K562 (cell line): ENCODE measurements at regions not wholly inside any gene's neighbourhood (a gene's known extent, or its start where the extent isn't known, plus 50 kb on each side); places are given as distances from the start of the nearest gene placed in this dataset.

Source experiments
- ATAC-seq: fragments of 200-7000 bp; cut with Tn5 transposase; 3 replicates; pipeline ENCODE4 v1.9.1; 2020; ENCODE audit warnings: moderate library complexity
- BruUV-seq: library from RNA; stranded (reverse); fragments of 400-500 nt; replicated peaks from 2 replicates; lab custom pipeline; 2021; lab: Mats Ljungman, UMichigan
- CTCF ChIA-PET: fragments of 300-600 bp; formaldehyde crosslinking; extraction: SDS; loops from one replicate; lab custom pipeline; 2021; ENCODE audit warnings: low intra/inter-chr PET ratio; lab: Yijun Ruan, JAX
- POLR2A ChIA-PET: fragments of 300-600, 350-650 bp; sonication (Branson Sonifier 250); formaldehyde crosslinking; extraction: SDS; loops from one replicate; lab custom pipeline; 2021; ENCODE audit warnings: antibody characterized with exemption, inconsistent platforms; lab: Yijun Ruan, JAX
- DNase-seq, 4 experiments: peaks; one replicate each; pipeline versions ENCODE4 v3.0.0 to v3.0.0-alpha.2; 2011 to 2018; ENCODE audit warnings: low spot score in 3 of 4, mixed read lengths in 3 of 4; ENCODE audit errors: extremely low read depth in 1 of 4
- FAIRE-seq: peaks from 2 replicates; lab custom pipeline; 2011; peaks lifted over from hg19 to GRCh38; lab: Jason Lieb, UNC
- H2AFZ ChIP-seq: 2 replicates; pipeline ENCODE4 v1.6.0; 2011; ENCODE audit warnings: low read depth, low read length, control low read depth, inconsistent platforms
- H3K27ac ChIP-seq: fragments of 200-600 bp; 3 replicates; pipeline ENCODE4 v1.8.0; 2011; ENCODE audit warnings: low read depth, mild to moderate bottlenecking, control low read depth, inconsistent platforms, low read length, moderate library complexity, mixed read lengths; ENCODE audit errors: extremely low read depth
- H3K27me3 ChIP-seq, 2 experiments: fragments of 300-600 bp in 1 of 2; 2 replicates in 1 of 2; 3 replicates in 1 of 2; pipeline versions ENCODE4 v1.6.0 to v1.8.0; 2011; ENCODE audit warnings: inconsistent platforms in 2 of 2, low read length in 2 of 2, mild to moderate bottlenecking in 1 of 2, mixed read lengths in 1 of 2, moderate library complexity in 1 of 2; ENCODE audit not compliant: control insufficient read depth in 2 of 2, insufficient read depth in 2 of 2
- H3K36me3 ChIP-seq: fragments of 300-600 bp; 3 replicates; pipeline ENCODE4 v1.8.0; 2011; ENCODE audit warnings: mild to moderate bottlenecking, low read length, inconsistent platforms; ENCODE audit not compliant: control insufficient read depth, insufficient read depth
- H3K4me1 ChIP-seq, 2 experiments: fragments of 200-600 bp in 1 of 2; replicated peaks in 1 of 2; 2 replicates in 1 of 2; 3 replicates in 1 of 2; pipeline versions ENCODE4 v1.5.1 to v1.8.0; 2011; ENCODE audit warnings: inconsistent platforms in 2 of 2, low read length in 2 of 2, mild to moderate bottlenecking in 1 of 2, mixed read lengths in 1 of 2, moderate library complexity in 1 of 2; ENCODE audit not compliant: control insufficient read depth in 2 of 2, insufficient read depth in 2 of 2
- H3K4me2 ChIP-seq: 2 replicates; pipeline ENCODE4 v1.6.1; 2011; ENCODE audit warnings: low read length, control low read depth, inconsistent platforms, mixed read lengths; ENCODE audit not compliant: insufficient read depth
- H3K4me3 ChIP-seq: fragments of 200-600 bp; sonication (generic), shearing (Covaris generic); 2 replicates; pipeline ENCODE4 v1.5.1; 2016; ENCODE audit warnings: control low read depth, inconsistent platforms
- H3K79me2 ChIP-seq: fragments of 200-600 bp; 3 replicates; pipeline ENCODE4 v1.8.0; 2011; ENCODE audit warnings: low read length, inconsistent platforms; ENCODE audit not compliant: control insufficient read depth, insufficient read depth
- H3K9ac ChIP-seq, 2 experiments: 2 replicates each; pipeline versions ENCODE4 v1.6.0 to v1.6.1; 2011; ENCODE audit warnings: low read depth in 2 of 2, low read length in 2 of 2, control low read depth in 1 of 2, inconsistent platforms in 1 of 2, mild to moderate bottlenecking in 1 of 2, mixed read lengths in 1 of 2; ENCODE audit not compliant: insufficient read depth in 1 of 2
- H3K9me1 ChIP-seq: one replicate; pipeline ENCODE4 v1.6.0; 2011; ENCODE audit warnings: inconsistent platforms, mild to moderate bottlenecking, low read length, moderate library complexity; ENCODE audit not compliant: control insufficient read depth, insufficient read depth
- H3K9me3 ChIP-seq: replicated peaks from 2 replicates; pipeline ENCODE4 v1.5.1; 2011; ENCODE audit warnings: low read depth, low read length, inconsistent platforms; ENCODE audit not compliant: control insufficient read depth, insufficient read depth
- H4K20me1 ChIP-seq: replicated peaks from 2 replicates; pipeline ENCODE4 v1.6.1; 2011; ENCODE audit warnings: low read length, inconsistent platforms, mixed read lengths; ENCODE audit not compliant: control insufficient read depth, insufficient read depth
- CBX1 ChIP-seq: sonication (generic); IDR thresholded peaks from 2 replicates; pipeline ENCODE4 v1.6.1; 2016; ENCODE audit warnings: antibody characterized with exemption, low read depth, mild to moderate bottlenecking
- CCNT2 ChIP-seq: IDR thresholded peaks from 2 replicates; pipeline ENCODE4 v1.6.1; 2011; ENCODE audit warnings: borderline replicate concordance, low read depth, mild to moderate bottlenecking, moderate library complexity, mixed read lengths, low read length; ENCODE audit not compliant: insufficient read length; ENCODE audit errors: extremely low read depth
- DDX20 ChIP-seq: fragments of 450-650 bp; IDR thresholded peaks from 2 replicates; pipeline ENCODE4 v1.6.1; 2016; ENCODE audit warnings: missing genetic modification characterization, low read depth, mild to moderate bottlenecking, missing compliant biosample characterization, moderate library complexity
- EGR1 ChIP-seq: fragments of 450-650 bp; conservative IDR thresholded peaks from 2 replicates; pipeline ENCODE4 v1.6.1; 2017; ENCODE audit warnings: mild to moderate bottlenecking
- EP400 ChIP-seq: fragments of 450-650 bp; IDR thresholded peaks from 2 replicates; pipeline ENCODE4 v1.6.1; 2017; ENCODE audit warnings: antibody characterized with exemption, mild to moderate bottlenecking, moderate library complexity
- GTF2E2 ChIP-seq: fragments of 200-800 bp; sonication (Bioruptor generic); IDR thresholded peaks from 2 replicates; pipeline ENCODE4 v1.6.1; 2016; ENCODE audit warnings: missing genetic modification characterization, missing compliant biosample characterization
- HINFP ChIP-seq: fragments of 450-650 bp; conservative IDR thresholded peaks from 2 replicates; pipeline ENCODE4 v1.6.1; 2016; ENCODE audit warnings: missing genetic modification characterization, low read depth, mild to moderate bottlenecking, control low read depth, missing compliant biosample characterization
- MYNN ChIP-seq, 2 experiments: sonication (generic); formaldehyde crosslinking in 1 of 2; IDR thresholded peaks; 2 replicates each; pipeline versions ENCODE4 v1.5.0 to v1.6.1; 2016 to 2020; ENCODE audit warnings: antibody characterized with exemption in 1 of 2, missing genetic modification reagents in 1 of 2
- NFYB ChIP-seq: IDR thresholded peaks from 2 replicates; pipeline ENCODE4 v1.6.1; 2011; ENCODE audit warnings: mild to moderate bottlenecking, moderate library complexity; ENCODE audit not compliant: insufficient read length; ENCODE audit errors: extremely low read depth
- NONO ChIP-seq, 2 experiments: fragments of 200-400 bp in 1 of 2; fragments of 450-650 bp in 1 of 2; formaldehyde crosslinking in 1 of 2; IDR thresholded peaks; 2 replicates each; pipeline ENCODE4 v1.6.1; 2017; ENCODE audit warnings: low read depth in 2 of 2, mild to moderate bottlenecking in 2 of 2, moderate library complexity in 2 of 2, low read length in 1 of 2
- PPARD ChIP-seq: fragments of 250-450 bp; sonication (Bioruptor Pico); IDR thresholded peaks from 2 replicates; pipeline ENCODE4 v1.8.0; 2022; ENCODE audit warnings: inconsistent platforms, mild to moderate bottlenecking, moderate library complexity
- RFX5 ChIP-seq: IDR thresholded peaks from 2 replicates; pipeline ENCODE4 v1.6.1; 2011; ENCODE audit warnings: low read depth, mild to moderate bottlenecking, improper control_type of control experiment, low read length
- SIN3A ChIP-seq, 2 experiments: fragments of 150-350 bp in 1 of 2; IDR thresholded peaks; 2 replicates each; pipeline ENCODE4 v1.6.1; 2011 to 2016; ENCODE audit warnings: borderline replicate concordance in 2 of 2, low read depth in 2 of 2, low read length in 2 of 2, mild to moderate bottlenecking in 2 of 2, moderate library complexity in 2 of 2; ENCODE audit not compliant: control insufficient read depth in 1 of 2
- ZBTB17 ChIP-seq: fragments of 450-650 bp; formaldehyde crosslinking; IDR thresholded peaks from 2 replicates; pipeline ENCODE4 v1.4.0; 2020; ENCODE audit warnings: mild to moderate bottlenecking
- ZFX ChIP-seq: sonication (generic); formaldehyde crosslinking; IDR thresholded peaks from 2 replicates; pipeline ENCODE4 v1.8.0; 2022; ENCODE audit warnings: mild to moderate bottlenecking, missing genetic modification reagents, moderate library complexity
- ZNF121 ChIP-seq: sonication (generic); formaldehyde crosslinking; conservative IDR thresholded peaks from 2 replicates; pipeline ENCODE4 v1.8.0; 2022; ENCODE audit warnings: missing genetic modification reagents
- ZNF140 ChIP-seq: fragments of 250-450 bp; sonication (Bioruptor Pico); IDR thresholded peaks from 2 replicates; pipeline ENCODE4 v1.8.0; 2021; ENCODE audit warnings: moderate library complexity, mild to moderate bottlenecking, inconsistent platforms
- ZNF23 ChIP-seq: fragments of 250-450 bp; sonication (Bioruptor Pico); IDR thresholded peaks from 2 replicates; pipeline ENCODE4 v1.4.0; 2020; ENCODE audit warnings: mild to moderate bottlenecking
- ZNF398 ChIP-seq: fragments of 250-450 bp; sonication (Bioruptor Pico); IDR thresholded peaks from 2 replicates; pipeline ENCODE4 v1.8.0; 2021; ENCODE audit warnings: moderate library complexity, mild to moderate bottlenecking, inconsistent platforms
- ZNF780A ChIP-seq: fragments of 250-450 bp; sonication (Bioruptor Pico); IDR thresholded peaks from 2 replicates; pipeline ENCODE4 v1.5.0; 2021; ENCODE audit warnings: mild to moderate bottlenecking
- in situ Hi-C: fragments of 300-500 bp; cut with MboI; formaldehyde crosslinking; loops from 4 replicates; pipeline ENCODE4 v1.15.0; 2018; ENCODE audit warnings: inconsistent platforms, mixed read lengths
- intact Hi-C: fragments of 100-400 bp; cut with micrococcal nuclease; formaldehyde crosslinking; loops from 2 replicates; pipeline ENCODE4 v1.14.2; 2022

DNA sequence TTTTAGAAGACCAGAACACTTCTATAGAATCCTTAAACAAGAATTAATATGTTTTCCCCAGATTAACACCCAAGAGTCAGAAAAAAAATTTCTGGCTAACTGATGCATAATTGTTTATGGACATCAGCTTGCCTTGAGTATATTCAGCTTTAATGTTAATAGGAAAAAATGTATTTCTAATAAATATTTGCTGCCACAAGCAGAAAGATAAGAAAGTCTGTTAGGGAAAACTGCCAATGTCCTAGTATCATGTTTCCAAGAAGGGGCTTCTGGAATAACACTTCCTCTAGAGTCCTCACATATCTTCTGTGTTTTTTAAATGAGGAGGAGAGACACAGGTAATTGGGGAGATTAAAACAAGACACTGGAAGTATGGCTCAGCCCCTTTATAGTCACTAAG lies 202.1 kb upstream of the TET2 start:
- no peak overlapping the region for H3K9ac ChIP-seq
- ATAC-seq (no peak), FAIRE-seq (no peak), DNase-seq (no peak)
- no peaks in the 10 kb centered on the region for H3K9me1 ChIP-seq
- no peak overlapping the region for H3K4me2 ChIP-seq
- no peaks in the 10 kb centered on the region for H4K20me1 ChIP-seq
- H3K79me2 ChIP-seq, result no peaks in the 10 kb centered on the region
- CTCF ChIA-PET, result no interaction called here
- no peaks in the 10 kb centered on the region for H3K9me3 ChIP-seq
- H3K4me3 ChIP-seq, result no peak overlapping the region
- in situ Hi-C loops, result no loop called here
- POLR2A ChIA-PET, result no interaction called here
- BruUV-seq, result no TSS peak
- intact Hi-C loops, result no loop called here
- H3K27ac ChIP-seq, result no peak overlapping the region
- TF ChIP-seq RFX5 (no peak), ZNF23 (CRISPR knock-in tag) (no peak), ZNF780A (CRISPR knock-in tag) (no peak), NONO (IDR thresholded peaks at IDR 0.05; ENCODE audit: low read depth in 2 of 2, low read length in 1 of 2) (no peak), ZNF140 (CRISPR knock-in tag) (no peak), CBX1 (no peak), ZNF398 (no peak), SIN3A (IDR thresholded peaks at IDR 0.05; ENCODE audit: borderline replicate concordance in 2 of 2, control insufficient read depth in 1 of 2, low read depth in 2 of 2, low read length in 2 of 2) (no peak), DDX20 (no peak), MYNN (IDR thresholded peaks at IDR 0.05) (no peak), MYNN (CRISPR knock-in tag; IDR thresholded peaks at IDR 0.05) (no peak), EP400 (no peak), GTF2E2 (tag) (no peak), ZFX (no peak), NFYB (no peak), PPARD (CRISPR knock-in tag) (no peak), CCNT2 (no peak), HINFP (no peak), ZNF121 (no peak), EGR1 (no peak), ZBTB17 (CRISPR knock-in tag) (no peak)
- H3K27me3 ChIP-seq, result no peaks in the 10 kb centered on the region
- H3K4me1 ChIP-seq, result no peaks in the 10 kb centered on the region
- H2AFZ ChIP-seq, result no peak overlapping the region
- no peaks in the 10 kb centered on the region for H3K36me3 ChIP-seq
